ENCODE measurements at regions not wholly inside any gene's neighbourhood (a gene's known extent, or its start where the extent isn't known, plus 50 kb on each side); places are given as distances from the start of the nearest gene placed in this dataset.

GRCh38 chr5:111942661-111943401 lies 185.8 kb upstream of the NREP start:
- Histone ChIP-seq H3K18ac (ENCODE audit: low read depth, low read length) (peak overlapping the region; percentile 16; the same call in 1 of the 2 replicates), H3K9me3 (ENCODE audit: control insufficient read depth, insufficient read depth, low read length) (no peaks in the 10 kb centered on the region), H2BK15ac (ENCODE audit: low read depth, low read length) (0 out of 3 replicates have a peak overlapping the region, but pooled peaks have one; percentile 7), H4K91ac (ENCODE audit: insufficient read depth, low read depth, low read length) (peak overlapping the region; percentile 14; the same call in 1 of the 2 replicates), H4K8ac (ENCODE audit: low read depth in 2 of 2, low read length in 2 of 2) (no peak overlapping the region), H3K4ac (ENCODE audit: low read depth, low read length) (peak overlapping the region; percentile 37; the same call in 1 of the 2 replicates), H3K36me3 (ENCODE audit: control insufficient read depth, insufficient read depth, low read length) (no peaks in the 10 kb centered on the region), H2BK5ac (ENCODE audit: low read depth, low read length, poor library complexity, severe bottlenecking) (peak overlapping the region; percentile 40), H2AK9ac (replicated peaks; ENCODE audit: low read depth, low read length, poor library complexity) (no peak overlapping the region), H3K27ac (ENCODE audit: insufficient read depth, low read length) (no peak overlapping the region), H3K4me3 (ENCODE audit: insufficient read depth, low read depth, low read length) (no peak overlapping the region), H3K14ac (replicated peaks; ENCODE audit: low read depth, low read length) (no peak overlapping the region; the same call in 1 of the 2 replicates), H2AK5ac (ENCODE audit: low read depth, low read length) (peak overlapping the region; percentile 44; the same call in 1 of the 2 replicates), H3K9me1 (ENCODE audit: insufficient read depth, low read length) (no peaks in the 10 kb centered on the region; the same call in 1 of the 2 replicates), H2BK120ac (ENCODE audit: low read depth, low read length) (peak overlapping the region; percentile 53; the same call in 1 of the 2 replicates), H3K23ac (ENCODE audit: low read depth, low read length) (no peak overlapping the region; the same call in 1 of the 2 replicates), H2BK20ac (ENCODE audit: low read depth, low read length) (peak overlapping the region; percentile 80; the same call in 1 of the 2 replicates), H3K79me1 (ENCODE audit: low read depth in 1 of 2, low read length in 2 of 2) (no peaks in the 10 kb centered on the region), H4K20me1 (ENCODE audit: insufficient read depth, low read length) (no peaks in the 10 kb centered on the region), H3K4me1 (ENCODE audit: control insufficient read depth, insufficient read depth, low read length) (peaks cover 2% of the 10 kb centered on the region; the same call in 1 of the 2 replicates), H4K5ac (ENCODE audit: low read depth, low read length) (no peak overlapping the region), H2AFZ (replicated peaks; ENCODE audit: low read length, poor library complexity) (no peak overlapping the region), H3K4me2 (ENCODE audit: low read depth, low read length) (no peak overlapping the region; the same call in 1 of the 2 replicates), H3K27me3 (ENCODE audit: control insufficient read depth, insufficient read depth, low read length) (no peaks in the 10 kb centered on the region), H3K56ac (ENCODE audit: extremely low read depth, insufficient read depth, low read length) (no peak overlapping the region), H3K9ac (ENCODE audit: low read depth, low read length) (no peak overlapping the region; the same call in 1 of the 2 replicates)
- ChIA-PET POLR2A (ENCODE audit: unreplicated experiment) (no interaction called here), CTCF (interaction anchor here (0.5 to 0.6 kb wide), 2 partner anchors 25 to 294 kb away, joined by 3 to 4 read pairs; no protein-coding TSS in a partner anchor)
- no peak for TF ChIP-seq CHD1 (IDR thresholded peaks at IDR 0.05; ENCODE audit: low read depth, low read length)
- TF ChIP-seq CEBPB (IDR thresholded peaks at IDR 0.05; ENCODE audit: low read depth, low read length) = peak; percentile 82
- dilution Hi-C loops (cut with HindIII; ENCODE audit: low sequenced_read_pairs, unreplicated experiment) (no loop called here), in situ Hi-C loops (cut with MboI; ENCODE audit: low sequenced_read_pairs) (no loop called here), intact Hi-C loops (cut with micrococcal nuclease) (no loop called here)
- DNase-seq (peak; percentile 47), ATAC-seq (ENCODE audit: low read depth) (peak; percentile 42; the same call in 1 of the 2 replicates)
- WGBS, 2 experiments (ENCODE audit: extremely low coverage in 2 of 2, insufficient read length in 1 of 2) = 29% methylated on average over 1 of the region's 1 CpG; no CpG with 5 or more reads in 1 of the 2 experiments
- no TSS peak for BruUV-seq (replicated peaks)
